ENCODE measurements at regions not wholly inside any gene's neighbourhood (a gene's known extent, or its start where the extent isn't known, plus 50 kb on each side); places are given as distances from the start of the nearest gene placed in this dataset.

DNA sequence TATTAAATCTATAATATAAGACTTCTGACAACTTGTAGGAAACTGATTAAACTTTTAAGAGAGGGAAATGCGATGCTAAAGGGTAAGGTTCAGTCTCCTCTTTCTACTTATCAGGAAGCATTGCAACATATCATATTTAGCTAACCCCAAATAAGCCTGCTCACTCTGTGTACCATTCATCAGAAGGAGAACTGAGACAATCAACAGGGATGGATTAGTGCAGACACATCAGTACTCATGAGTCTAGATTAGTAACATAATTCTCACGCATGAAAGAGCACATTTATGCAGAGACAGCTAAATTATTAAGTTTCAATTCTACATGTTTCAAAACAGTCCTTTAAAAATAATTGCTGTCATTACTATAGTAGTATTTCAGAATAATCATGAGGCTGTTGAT is 354.2 kb upstream of the ZWINT start:
- H3K4me3 ChIP-seq (ENCODE audit: low read length), result no peak overlapping the region
- no peak for DNase-seq (ENCODE audit: low read depth)
- TF ChIP-seq, protein P1, sequence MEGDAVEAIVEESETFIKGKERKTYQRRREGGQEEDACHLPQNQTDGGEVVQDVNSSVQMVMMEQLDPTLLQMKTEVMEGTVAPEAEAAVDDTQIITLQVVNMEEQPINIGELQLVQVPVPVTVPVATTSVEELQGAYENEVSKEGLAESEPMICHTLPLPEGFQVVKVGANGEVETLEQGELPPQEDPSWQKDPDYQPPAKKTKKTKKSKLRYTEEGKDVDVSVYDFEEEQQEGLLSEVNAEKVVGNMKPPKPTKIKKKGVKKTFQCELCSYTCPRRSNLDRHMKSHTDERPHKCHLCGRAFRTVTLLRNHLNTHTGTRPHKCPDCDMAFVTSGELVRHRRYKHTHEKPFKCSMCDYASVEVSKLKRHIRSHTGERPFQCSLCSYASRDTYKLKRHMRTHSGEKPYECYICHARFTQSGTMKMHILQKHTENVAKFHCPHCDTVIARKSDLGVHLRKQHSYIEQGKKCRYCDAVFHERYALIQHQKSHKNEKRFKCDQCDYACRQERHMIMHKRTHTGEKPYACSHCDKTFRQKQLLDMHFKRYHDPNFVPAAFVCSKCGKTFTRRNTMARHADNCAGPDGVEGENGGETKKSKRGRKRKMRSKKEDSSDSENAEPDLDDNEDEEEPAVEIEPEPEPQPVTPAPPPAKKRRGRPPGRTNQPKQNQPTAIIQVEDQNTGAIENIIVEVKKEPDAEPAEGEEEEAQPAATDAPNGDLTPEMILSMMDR (conservative IDR thresholded peaks at IDR 0.05; ENCODE audit: low read length), result no peak

DNA sequence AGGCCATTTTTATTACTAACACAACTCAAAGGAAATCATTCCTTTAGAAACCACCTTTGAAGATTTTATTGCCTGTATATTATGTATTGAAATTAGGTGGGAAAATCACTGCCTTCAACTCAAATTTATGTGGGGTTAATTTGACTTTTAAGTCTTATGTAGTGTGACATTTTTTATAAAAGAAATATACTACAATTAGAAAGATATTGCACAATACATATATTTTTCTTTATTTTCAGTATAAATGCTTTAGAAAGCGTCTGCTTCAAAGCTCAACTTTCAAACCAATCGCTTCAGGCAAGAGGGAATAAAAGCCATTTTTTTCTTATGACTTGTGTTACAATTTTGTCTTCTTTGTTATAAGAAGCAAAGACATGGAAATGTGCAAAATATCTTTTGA is 337.4 kb upstream of the ZWINT start:
- H3K4me3 ChIP-seq (ENCODE audit: low read length), result no peak overlapping the region
- no peak for DNase-seq (ENCODE audit: low read depth)
- TF ChIP-seq, protein P1 (conservative IDR thresholded peaks at IDR 0.05; ENCODE audit: low read length), result no peak

DNA sequence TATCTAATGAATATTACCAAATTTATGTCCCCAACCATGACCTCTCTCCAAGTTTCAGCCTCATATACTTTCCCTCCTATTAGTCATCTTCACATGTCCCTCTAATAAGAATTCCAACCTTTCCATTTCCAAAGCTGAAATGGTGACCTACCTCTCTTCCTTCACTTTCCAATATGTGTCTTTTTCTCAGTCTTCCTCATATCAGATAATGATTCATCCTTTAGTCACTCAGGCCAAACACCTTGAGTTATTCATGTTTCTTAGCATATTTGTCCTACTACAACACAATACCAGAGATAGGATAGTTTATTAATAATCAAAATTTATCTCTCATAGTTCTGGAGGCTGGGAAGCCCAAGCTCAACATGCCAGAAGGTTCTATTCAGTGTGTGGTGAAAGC is 318.5 kb upstream of the ZWINT start:
- DNase-seq (ENCODE audit: low read depth), result no peak
- TF ChIP-seq, protein P1 (conservative IDR thresholded peaks at IDR 0.05; ENCODE audit: low read length), result no peak
- no peak overlapping the region for H3K4me3 ChIP-seq (ENCODE audit: low read length)

DNA sequence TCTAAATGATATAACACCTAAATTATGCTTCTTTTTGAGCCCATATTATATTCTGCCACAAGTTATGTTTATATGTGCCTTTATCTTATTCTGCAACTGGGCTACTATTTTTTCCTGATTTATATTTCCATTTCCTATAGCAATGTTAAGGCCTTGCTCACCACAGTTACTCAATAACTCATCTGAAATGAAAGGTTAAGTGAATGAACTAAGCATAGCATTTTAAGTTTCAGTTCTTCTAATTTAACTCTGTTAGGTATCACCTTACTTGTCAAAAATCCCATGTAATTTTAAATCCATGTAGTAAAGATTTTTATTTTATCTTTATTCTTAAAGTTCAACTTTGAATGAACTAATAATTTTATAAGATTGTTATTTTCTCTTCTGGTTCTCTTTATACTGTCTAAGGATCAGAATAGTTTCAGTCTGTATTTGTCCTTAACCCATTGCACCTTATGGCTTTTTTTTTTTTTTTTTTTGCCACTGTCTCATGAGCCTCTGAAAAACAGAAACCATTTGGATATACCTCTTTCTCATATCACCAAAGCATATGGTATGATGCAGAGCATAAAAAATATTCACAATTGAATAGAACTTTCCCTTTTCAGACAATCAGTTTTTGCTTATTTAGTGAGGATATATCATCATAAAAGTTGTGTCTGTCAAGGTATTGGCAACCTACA is 301.8 kb upstream of the ZWINT start:
- no peak overlapping the region for H3K4me3 ChIP-seq (ENCODE audit: low read length)
- TF ChIP-seq, protein P1 (conservative IDR thresholded peaks at IDR 0.05; ENCODE audit: low read length), result no peak
- DNase-seq (ENCODE audit: low read depth), result no peak

DNA sequence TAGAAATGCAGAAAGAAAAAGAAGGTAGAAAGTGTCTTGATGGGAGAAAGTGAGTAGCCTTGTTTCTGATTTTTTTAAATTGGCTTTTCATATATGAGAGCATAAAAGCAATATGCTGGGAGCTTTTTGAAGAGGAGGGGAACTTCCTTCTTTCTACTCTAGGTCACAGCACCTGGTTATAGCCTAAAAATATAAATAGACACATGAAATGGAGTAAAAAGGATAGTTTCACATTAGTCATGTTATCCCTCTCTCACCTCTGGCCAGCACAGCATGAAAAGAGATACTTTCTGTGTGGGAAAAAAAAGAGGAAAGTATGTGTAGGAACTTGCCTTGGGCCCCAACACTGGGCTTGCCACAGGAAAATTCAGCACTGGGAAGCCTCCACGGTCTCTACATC is 292.2 kb upstream of the ZWINT start:
- TF ChIP-seq, protein P1 (conservative IDR thresholded peaks at IDR 0.05; ENCODE audit: low read length), result no peak
- H3K4me3 ChIP-seq (ENCODE audit: low read length), result no peak overlapping the region
- no peak for DNase-seq (ENCODE audit: low read depth)

DNA sequence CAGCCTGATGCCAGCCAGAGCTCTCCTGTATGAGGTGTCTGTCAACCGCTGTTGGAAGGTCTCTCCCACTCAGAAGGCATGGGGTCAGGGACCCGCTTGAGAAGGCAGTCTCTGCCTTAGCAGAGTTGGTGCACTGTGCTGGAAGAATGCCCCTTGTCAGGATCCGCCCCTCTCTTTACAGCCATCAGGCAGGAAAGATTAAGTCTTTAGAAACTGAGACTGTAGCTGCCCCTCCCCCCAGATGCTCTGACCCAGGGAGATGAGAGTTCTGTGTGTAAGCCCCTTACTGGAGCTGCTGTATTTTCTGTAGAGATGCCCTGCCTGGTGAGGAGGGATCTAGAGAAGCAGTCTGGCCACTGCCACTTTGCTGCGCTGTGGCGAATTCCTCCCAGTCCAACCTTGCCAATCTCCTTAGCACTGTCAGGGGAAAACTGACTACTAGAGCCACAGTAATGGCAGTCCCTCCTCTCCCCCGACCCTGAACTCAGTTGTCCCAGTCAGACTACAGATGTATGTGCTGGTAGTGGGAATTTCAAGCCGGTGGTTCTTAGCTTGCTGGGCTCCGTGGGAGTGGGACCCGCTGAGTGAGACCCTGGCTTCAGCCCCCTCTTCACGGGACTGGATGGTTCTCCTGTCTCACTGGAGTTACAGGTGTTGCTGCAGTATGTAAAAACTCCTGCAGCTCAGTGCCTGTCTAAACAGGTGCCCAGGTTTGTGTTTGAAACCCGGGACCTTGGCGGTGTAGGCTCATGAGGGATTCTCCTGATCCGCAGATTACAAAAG is 285.5 kb upstream of the ZWINT start:
- TF ChIP-seq, protein P1 (conservative IDR thresholded peaks at IDR 0.05; ENCODE audit: low read length), result no peak
- no peak overlapping the region for H3K4me3 ChIP-seq (ENCODE audit: low read length)
- no peak for DNase-seq (ENCODE audit: low read depth)

Measured in AG10803 (cell line).